ENCODE measurements at regions not wholly inside any gene's neighbourhood (a gene's known extent, or its start where the extent isn't known, plus 50 kb on each side); places are given as distances from the start of the nearest gene placed in this dataset.

- no peak for TF ChIP-seq THAP12 (CRISPR knock-in tag; IDR thresholded peaks at IDR 0.05)
- no peak for TF ChIP-seq ZNF431 (CRISPR knock-in tag; IDR thresholded peaks at IDR 0.05)
- TF ChIP-seq TBL1XR1 (IDR thresholded peaks at IDR 0.05; ENCODE audit: low read length in 2 of 2), result 0 out of 4 replicates have a peak, but pooled peaks of 1 of the 2 experiments have one; percentile 7
- TF ChIP-seq VEZF1 (CRISPR knock-in tag; IDR thresholded peaks at IDR 0.05), result peak; percentile 28; the same call in 1 of the 2 replicates
- TF ChIP-seq ETV1 (tag; conservative IDR thresholded peaks at IDR 0.05; ENCODE audit: low read depth), result no peak
- TF ChIP-seq NFXL1 (CRISPR knock-in tag; IDR thresholded peaks at IDR 0.05), result no peak
- TF ChIP-seq CHD2 (IDR thresholded peaks at IDR 0.05; ENCODE audit: low read depth, low read length), result no peak
- TF ChIP-seq HMGXB4 (CRISPR knock-in tag; IDR thresholded peaks at IDR 0.05), result no peak
- no peak for TF ChIP-seq SRSF9 (IDR thresholded peaks at IDR 0.05; ENCODE audit: borderline replicate concordance, low read depth, low read length)
- peak; percentile 17; the same call in 1 of the 2 replicates for TF ChIP-seq MAX (CRISPR knock-in tag; IDR thresholded peaks at IDR 0.05)
- no peak for TF ChIP-seq KLF13 (tag; IDR thresholded peaks at IDR 0.05; ENCODE audit: borderline replicate concordance, low read depth)
- TF ChIP-seq PPARD (CRISPR knock-in tag; IDR thresholded peaks at IDR 0.05), result no peak
- no peak for TF ChIP-seq SMARCC2 (IDR thresholded peaks at IDR 0.05; ENCODE audit: low read depth)
- TF ChIP-seq ZNF644 (tag; IDR thresholded peaks at IDR 0.05; ENCODE audit: low read depth), result no peak
- no peak for TF ChIP-seq POLR3A (IDR thresholded peaks at IDR 0.05; ENCODE audit: borderline replicate concordance, extremely low read depth, insufficient read depth, insufficient read length)
- TF ChIP-seq CEBPZ (IDR thresholded peaks at IDR 0.05; ENCODE audit: borderline replicate concordance, low read depth, low read length), result no peak
- no peak for TF ChIP-seq TSC22D4 (tag; IDR thresholded peaks at IDR 0.05)
Observed at GRCh38 chr2:207394812-207395534, 134.8 kb upstream of the CREB1 start (continued).

Data from K562 (cell line).